ENCODE measurements at regions not wholly inside any gene's neighbourhood (a gene's known extent, or its start where the extent isn't known, plus 50 kb on each side); places are given as distances from the start of the nearest gene placed in this dataset.
"Not testable (repeated sequence)": the region's sequence is repeated elsewhere in the genome, so short reads cannot be mapped to it uniquely, and the experiment has no call there.

DNA sequence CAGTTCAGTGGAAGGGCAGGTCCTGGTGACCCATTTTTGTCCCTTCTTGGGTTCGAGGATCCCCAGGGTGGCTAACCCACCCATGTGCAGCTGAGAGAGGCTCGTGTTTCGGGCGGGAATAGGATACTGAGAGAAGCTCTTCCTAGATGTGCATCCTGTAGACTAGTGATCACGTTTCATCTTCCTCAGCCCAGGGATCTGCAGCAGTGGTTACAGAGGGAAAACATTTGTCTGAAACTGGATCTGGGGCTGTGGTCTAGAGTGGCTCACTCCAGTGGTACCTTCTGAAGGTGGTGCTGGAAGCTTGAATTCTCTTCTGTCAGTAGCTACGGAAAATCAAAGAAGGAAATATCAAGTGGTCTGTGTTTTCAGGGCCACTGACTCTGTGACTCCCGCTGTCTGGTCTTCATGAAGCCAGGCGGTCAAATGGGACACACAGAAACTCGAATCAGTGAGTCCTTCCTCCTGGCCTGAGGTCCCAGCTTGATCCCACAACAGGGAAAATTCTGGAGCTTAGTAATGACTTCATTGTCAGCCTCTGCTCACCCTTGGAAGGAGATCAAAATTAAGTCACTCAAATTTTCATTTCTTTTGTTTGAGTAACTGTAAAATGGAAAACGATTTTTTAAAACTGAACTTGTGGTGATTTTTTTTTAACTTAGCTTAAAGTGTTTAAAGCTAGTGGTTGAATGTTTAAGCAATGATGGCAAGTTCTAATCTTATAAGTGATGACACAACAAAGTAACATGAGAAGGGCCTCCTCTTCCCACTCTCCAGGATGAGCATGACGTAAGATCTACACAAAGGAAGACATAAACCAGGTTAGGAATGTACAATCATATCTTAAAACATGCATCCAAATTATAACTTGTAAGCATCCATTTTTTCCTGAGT, 469.3 kb upstream of the KLF6 start:
- DNase-seq: no peak

DNA sequence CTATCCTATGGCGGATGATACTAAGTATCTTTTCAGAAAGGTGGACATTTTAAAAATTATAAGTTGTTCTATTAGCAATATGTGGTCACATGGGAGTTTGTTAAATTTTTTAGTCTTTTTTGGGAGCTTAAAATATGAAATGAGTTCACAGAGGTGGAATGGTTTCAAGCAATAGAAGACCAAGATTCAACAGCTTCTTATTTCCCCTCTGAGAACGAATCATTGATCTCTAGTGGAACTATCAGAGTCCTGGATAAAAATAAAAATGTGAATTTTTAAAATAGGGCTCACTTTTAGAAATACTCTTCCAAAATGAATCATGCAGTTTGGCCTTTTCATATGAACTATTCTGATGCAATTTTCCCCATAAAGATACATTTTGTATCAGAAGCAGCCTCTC, 467.7 kb upstream of the KLF6 start:
- DNase-seq: no peak

DNA sequence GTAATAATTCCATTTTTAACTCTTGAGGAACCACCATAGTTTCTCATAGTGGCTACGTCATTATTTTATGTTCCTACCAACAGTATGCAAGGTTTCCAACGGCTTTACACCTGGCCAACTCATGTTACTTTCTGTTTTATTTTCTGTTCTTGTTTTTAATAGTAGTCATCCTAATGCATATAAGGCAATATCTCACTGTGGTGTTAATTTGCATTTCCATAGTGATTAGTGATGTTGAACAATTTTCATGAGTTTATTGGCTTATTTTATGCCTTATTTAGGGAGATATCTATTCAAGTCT, 465.5 kb upstream of the KLF6 start:
- no peak for DNase-seq

DNA sequence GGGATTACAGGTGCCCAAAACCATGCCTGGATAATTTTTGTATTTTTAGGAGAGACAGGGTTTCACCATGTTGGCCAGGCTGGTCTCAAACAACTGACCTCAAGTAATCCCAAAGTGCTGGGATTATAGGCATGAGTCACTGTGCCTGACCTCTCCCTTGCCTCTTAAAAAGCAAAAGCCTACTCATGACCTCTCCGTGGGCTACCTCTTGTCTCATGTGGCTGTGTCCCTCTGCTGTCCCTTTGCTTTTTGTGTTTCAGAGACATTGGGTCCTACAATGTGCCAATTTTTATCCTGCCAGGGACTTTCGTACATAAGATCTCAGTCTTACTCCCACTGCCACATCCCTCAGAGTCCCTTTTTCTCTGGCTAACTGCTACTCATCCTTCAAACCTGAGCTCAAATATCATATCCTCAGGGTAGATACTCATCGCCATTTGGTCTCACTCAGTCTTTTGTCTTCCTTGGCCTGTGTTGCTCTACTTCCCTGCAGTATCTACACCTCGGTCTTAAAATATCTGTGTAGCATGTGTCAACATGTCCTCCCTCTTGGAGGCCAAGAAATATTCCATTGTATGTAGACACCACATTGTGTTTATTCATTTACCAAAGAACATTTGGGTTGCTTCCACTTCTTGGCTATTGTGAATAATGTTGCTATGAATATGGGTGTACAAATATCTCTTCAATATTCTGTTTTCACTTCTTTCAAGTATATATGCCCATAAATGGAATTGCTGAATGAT, 465.0 kb upstream of the KLF6 start:
- DNase-seq: no peak

DNA sequence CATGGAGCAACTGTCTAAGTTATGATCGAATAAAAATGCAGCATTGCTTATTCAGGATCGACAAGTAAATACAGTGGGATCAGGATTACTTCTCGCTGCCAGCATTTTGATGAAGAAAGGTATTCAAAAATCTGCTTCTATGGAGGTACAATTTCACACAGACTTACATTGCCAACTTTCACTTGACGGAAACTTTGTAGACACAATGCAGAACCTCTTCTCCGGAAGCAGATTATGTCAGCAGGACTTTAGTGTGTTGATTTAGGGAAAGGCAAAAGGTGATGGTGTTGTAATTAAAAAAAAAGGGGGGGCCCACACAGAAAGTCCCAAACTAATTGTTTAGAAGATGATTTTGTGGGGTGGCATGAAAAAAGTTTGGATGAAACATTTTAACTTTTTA, 462.4 kb upstream of the KLF6 start:
- no peak for DNase-seq

DNA sequence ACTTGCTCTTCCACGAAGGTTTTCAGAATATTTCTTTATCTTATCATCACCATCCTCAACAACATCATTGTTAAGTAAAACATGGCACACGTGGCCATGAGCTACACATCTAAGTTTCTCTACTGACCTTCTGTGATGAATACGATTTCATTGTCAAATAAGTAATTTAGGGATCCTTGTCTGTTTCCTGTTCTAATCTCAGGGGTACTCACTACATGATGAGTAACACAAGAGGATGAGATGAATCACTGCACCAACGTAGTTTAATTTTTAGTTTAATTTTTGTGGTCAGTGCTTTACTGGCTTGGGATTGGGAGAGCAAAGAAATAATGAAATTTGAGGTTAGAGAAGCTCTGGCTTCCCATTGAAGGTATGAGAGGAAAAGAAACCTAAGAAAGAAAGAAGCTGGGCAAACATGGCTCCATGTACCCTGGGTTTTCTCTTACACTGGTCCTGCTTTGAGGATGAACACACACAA, 461.9 kb upstream of the KLF6 start:
- no peak for DNase-seq

DNA sequence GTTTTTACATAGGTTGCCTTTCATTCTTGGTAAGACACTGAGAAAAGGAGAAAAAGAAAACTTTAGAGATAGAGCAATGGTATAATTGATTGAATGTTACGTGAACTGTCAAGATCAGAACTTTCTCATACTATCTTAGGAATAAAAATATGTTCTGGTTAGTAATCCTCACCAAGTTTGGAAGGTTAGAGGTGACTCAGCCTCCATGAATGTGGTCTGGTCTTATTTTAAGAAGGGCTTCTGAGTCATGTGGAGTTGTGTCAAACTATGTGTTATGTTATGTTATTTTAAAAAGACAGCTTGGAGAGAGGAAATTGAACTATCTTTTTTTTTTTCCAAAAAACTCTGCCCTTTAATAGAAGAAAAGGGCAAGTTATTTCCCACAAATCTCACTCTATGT, 458.6 kb upstream of the KLF6 start:
- DNase-seq: no peak

DNA sequence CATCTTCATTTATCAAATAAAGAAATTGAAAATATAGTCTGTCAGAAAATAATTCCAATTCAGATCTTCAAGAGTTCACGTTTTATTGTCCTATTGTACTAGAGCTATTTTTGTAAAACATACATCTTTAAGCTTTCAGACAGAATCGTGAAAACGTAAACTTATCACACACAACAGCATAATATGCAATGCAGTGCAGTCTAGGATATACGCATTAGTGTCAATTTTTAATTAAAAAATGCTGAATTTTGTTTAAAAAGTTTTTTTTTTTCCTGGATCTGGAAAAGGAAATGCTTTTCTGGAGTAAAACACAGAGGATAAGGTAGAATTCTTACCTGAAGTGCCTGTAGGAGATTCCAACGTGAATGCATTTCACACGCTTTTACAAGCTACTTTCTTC, 458.2 kb upstream of the KLF6 start:
- no peak for DNase-seq

DNA sequence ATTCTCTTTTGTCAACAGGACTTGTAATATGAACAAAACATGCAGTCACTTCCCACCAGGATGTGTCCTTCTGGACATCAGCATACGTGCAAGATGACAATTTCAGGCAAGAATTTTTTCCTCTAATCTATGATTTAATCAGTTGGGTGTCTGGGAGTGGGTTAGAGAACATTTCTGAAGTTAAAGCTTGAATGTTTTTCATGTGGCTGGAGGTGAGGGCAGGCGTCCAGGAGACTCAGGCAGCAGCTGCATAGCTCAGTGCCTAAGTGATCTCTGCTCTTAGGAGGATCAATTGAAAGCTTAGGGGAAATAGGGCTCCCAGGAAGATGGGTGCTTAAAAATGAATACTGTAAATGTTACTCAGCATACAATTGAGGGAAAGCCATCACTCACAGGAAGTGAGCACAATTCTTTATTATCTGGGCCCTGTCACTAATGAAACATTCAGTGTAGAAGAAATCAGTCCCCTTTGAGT, 457.6 kb upstream of the KLF6 start:
- no peak for DNase-seq

DNA sequence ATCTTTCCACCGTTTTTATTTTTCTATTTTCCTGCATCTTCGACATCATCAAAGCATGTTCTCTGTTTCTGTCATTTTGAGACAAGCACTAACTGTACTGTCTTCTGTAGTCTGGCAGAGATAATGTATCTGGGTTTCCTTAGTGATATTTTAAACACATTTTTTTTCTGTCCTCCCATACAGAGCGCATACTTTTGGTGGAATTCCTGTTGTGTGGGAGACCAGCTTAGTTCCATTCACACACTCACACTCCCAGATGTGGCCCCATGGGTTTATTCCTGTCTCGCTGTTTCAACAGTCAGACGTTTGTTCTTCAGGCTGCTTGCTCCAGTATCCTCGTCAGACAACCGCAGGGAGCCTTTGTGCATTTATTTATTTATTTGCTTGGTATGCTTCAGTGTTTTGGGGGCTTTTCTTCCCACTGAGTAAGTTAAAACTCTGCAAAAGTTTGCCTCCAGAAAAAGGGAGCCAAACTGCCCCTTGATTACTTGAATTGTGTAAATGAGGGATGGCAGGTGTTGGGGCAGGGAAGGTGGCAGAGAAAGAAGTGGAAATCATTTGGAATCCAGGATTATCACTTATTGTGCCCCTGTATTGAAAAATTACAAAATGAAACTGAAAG, 456.8 kb upstream of the KLF6 start:
- no peak for DNase-seq

DNA sequence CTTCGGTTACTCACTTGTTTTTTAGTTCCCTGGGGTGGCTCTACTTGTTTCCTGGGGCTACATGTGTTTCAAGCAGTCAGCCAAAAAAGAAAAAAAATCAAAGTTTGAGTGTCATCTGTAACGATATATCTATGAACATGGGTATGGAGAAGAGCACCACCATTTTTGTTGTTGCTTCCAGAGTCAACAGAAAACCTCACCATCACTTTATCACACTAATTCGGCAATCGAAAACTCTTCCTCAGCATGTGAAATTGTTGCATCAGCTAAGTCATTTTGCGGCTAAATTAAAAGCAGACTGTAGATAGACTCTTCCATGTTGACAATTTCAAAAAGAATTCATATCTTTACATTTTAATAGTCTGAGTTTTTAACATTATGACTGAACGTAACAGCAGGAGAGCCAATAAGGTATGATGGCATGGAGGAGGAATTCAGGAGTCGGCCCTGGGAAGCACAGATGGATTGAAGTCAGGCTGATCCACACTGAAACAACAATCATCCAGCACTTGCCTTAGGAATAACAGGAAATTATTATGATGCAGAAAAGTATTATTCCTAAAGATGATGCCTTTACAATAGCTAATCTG, 455.7 kb upstream of the KLF6 start:
- no peak for DNase-seq

DNA sequence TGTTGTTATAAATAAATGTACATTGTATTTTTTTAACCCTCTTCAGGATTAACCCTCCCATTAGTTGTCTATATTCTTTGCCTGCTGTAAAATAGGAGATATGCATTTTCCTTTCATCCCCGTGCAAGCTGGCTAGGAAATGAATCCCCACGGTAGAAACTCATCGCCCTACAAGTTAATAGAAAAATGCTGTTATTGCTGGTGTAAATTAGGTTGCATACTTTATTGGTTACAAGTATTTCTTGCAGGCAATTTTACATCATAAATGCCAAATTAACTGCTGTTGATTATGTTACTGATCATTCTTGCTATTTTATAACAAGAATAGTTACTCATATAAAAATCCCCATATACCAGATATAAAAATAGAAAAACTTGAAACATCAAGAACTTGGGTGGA, 454.2 kb upstream of the KLF6 start:
- no peak for DNase-seq

DNA sequence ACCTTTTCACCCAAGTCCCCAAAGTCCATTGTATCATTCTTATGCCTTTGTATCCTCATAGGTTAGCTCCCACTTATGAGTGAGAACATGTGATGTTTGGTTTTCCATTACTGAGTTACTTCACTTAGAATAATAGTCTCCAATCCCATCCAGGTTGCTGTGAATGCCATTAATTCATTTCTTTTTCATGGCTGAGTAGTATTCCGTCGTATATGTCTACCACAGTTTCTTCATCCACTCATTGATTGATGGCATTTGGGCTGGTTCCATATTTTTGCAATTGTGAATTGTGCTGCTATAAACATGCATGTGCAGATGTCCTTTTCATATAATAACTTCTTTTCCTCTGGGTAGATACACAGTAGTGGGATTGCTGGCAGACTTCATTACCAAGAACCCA, 451.9 kb upstream of the KLF6 start:
- DNase-seq: not testable (repeated sequence)

DNA sequence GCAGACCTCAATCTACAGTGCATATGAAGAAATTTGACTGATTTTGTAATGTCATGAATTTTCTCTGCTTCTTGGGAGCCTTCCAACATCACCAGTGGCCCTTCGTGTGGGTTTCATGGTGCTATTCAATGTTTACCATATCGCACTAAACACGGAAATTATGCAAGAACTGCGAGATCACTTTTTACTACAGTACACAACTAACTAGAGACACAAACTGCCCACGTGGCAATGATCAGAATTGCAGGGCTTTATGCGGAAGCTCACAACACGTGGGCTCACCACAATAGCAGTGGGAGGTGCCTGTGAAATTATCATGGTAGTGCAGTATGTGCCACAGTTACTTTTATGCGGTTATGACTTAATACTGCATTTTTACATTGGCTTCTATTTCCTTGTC, 449.7 kb upstream of the KLF6 start:
- DNase-seq: no peak

DNA sequence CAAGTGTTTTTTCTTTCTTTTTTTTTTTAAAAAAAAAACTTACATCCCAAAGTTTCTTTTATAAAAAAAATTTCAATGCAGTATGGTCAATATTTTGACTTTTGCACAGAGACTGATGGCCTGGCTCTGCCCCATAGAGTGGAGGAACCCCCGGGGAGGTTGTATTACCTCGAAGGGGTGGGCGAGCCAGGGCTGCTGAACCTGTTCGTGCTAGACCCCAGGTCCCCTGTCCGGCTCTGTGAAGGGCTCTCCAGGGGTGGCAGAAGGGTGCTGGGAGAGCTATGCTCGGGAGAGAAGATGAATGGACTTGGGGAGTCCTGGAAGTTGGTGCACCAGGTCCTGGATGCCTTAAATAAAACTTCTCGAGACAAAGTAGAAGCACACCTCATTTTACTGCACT, 446.4 kb upstream of the KLF6 start:
- no peak for DNase-seq

DNA sequence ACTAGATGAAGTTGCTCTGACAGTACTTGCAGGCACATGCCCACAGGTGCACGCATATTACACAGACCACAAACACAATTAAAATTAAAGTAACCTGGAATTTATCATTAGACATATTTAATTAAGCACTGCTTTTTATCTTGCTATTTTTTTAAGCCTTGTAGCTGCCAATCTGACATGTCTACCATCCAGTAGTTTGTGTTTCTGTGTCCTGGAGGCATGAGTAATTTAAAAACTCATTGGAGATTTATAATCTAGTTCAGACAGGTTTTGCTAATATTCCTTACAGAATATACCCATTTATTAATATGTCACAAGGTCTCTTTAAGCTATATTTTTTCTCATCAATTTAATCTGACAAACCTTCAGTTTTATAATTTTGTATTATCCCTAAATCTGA, 445.0 kb upstream of the KLF6 start:
- DNase-seq: no peak

DNA sequence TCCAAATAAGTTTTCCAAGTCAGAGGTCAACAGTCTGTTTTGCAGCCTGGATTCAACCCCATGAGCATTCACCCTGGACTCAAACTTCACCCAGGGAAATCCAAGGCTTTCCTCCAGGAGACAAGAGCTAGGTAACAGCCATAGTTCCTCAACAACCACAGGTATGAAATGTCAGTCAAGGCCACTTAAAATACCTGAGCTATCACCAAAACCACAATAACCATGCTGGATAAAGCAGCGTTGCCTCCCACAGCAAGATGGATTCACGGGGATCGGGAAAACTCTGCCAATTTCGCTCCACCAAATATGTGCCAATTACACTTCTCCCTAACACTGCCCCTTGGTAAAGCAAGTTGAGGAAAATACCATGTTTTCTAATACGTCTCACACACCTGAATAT, 444.1 kb upstream of the KLF6 start:
- no peak for DNase-seq

DNA sequence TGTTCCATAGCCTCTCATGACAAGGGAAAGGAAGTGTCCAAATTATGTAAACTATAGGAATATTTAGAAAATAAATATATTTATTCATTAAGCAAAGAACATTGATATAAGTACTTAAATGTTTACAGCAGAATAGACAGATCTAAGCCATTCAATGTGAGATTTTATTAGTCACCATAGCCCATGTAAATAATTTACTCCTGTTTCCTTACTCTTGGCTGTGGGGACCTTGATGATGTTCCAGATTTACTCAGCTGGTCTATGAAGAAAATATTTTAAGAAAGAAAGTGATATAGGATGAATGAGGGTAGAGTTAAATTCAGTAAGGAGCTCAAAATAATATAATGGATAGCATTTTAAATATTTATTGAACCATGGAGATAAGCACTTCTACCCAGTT, 442.6 kb upstream of the KLF6 start:
- DNase-seq: no peak

DNA sequence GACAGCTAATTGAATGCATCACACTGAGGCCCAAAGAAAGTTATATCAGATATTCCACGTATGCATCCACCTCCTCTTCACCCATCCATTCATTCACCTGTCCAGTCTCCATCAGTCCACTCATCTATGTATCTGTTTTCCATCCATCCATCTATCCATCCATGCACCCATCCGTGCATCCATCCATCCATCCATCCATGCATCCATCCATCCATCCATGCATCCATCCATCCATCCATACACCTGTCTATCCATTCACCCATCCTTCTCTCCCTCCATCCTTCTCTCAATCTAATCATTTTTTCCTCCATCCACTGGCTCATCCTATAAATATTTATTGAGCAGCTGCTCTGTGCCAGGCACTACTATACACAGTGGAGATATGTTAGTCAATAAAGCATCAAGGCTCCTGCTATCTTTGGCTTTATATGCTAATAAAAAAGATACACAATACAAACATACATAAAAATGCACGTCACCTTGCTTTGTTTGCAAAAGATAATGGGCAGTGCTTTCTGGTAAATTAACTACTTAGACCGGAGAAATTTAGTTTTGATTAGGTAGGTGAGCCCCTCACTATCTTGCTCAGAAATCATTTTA, 442.0 kb upstream of the KLF6 start:
- DNase-seq: no peak

DNA sequence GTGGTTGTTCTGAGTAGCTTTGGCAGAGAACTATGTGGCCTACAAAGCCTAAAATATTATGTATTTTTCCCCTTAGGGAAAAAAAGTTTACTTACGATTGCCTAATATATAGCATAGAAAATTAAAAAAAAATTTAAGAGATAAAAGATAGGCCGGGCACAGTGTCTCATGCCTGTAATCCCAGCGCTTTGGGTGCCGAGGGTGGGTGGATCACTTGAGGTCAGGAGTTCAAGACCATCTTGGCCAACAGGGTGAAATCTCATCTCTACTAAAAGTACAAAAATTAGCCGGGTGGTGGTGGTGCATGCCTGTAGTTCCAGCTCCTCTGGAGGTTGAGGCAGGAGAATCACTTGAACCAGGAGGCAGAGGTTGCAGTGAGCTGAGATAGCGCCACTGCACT, 439.2 kb upstream of the KLF6 start:
- DNase-seq: no peak

DNA sequence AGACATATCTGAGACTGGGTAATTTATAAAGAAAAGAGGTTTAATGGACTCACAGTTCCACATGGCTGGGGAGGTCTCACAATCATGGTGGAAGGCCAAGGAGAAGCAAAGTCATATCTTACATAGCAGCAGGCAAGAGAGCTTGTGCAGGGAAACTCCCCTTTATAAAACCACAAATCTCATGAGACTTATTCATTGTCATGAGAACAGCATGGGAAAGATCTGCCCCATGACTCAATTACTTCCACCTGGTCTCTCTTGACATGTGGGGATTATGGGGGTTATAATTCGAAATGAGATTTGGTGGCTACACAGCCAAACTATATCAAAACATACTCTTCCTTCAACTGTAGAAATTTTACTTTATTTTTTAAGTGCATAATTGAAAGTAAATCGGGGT, 436.3 kb upstream of the KLF6 start:
- DNase-seq: not testable (repeated sequence)

DNA sequence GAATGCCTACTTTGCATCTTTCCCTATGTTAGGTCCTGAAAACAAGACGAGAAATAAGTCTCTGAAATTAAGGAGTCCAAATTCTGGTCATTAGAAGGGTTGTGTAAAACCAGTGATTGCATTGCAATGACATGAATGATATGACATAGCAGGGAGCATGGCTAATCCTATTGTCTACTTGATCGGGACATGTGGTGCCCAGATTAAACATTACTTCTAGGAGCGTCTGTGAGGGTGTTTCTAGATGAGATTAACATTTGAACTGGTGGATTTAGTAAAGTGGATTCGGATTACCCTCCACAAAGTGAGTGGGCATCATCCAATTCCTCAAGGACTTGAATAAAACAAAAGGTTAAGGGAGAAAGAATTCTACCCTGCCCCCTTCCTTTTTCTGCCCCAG, 434.9 kb upstream of the KLF6 start:
- no peak for DNase-seq

DNA sequence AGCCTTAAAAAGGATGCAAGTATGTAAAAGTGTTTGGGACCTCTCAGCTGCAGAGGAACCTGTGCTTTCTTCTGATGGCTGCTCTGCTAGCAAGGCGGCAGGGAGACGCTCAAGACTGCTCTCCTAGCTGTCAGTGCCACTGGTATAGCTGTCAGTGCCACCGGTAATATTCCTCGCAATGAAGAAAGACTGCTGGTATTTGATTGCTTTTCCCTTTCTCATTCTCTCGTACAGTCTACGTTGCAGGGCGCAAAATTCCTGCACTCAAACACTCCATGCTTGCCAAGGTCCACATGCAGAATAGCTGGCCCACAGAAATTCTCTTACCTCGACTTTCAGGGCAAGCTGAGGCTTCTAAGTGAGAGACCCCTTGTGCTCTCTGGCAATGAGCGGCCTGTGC, 432.6 kb upstream of the KLF6 start:
- no peak for DNase-seq

Measured in COR-L47 (cell line).